A549 (cell line): ENCODE measurements at regions not wholly inside any gene's neighbourhood (a gene's known extent, or its start where the extent isn't known, plus 50 kb on each side); places are given as distances from the start of the nearest gene placed in this dataset.

Experiments used
- BCL3 ChIP-seq: fragments of >200 bp; sonication (Bioruptor Twin); formaldehyde crosslinking; IDR thresholded peaks from 3 replicates; pipeline ENCODE4 v1.6.1; 2016
- CHD4 ChIP-seq: fragments of 200-600 bp; sonication (generic); IDR thresholded peaks from 2 replicates; pipeline ENCODE4 v1.6.1; 2016; ENCODE audit warnings: antibody characterized with exemption, mild to moderate bottlenecking, borderline replicate concordance
- CTCF ChIP-seq: fragments of >200 bp; sonication (Bioruptor Twin); formaldehyde crosslinking; IDR thresholded peaks from 3 replicates; pipeline ENCODE4 v1.5.1; 2016
- EP300 ChIP-seq, 2 experiments: fragments of >200 bp; sonication (Bioruptor Twin); formaldehyde crosslinking; IDR thresholded peaks; 2 replicates in 1 of 2; 3 replicates in 1 of 2; pipeline ENCODE4 v1.6.1; 2016 to 2017
- ESRRA ChIP-seq: fragments of 150-350 bp; IDR thresholded peaks from 2 replicates; pipeline ENCODE4 v1.6.1; 2014; ENCODE audit warnings: mild to moderate bottlenecking, low read length, borderline replicate concordance
- FOSL2 ChIP-seq, 2 experiments: fragments of 450-650 bp in 1 of 2; fragments of >200 bp in 1 of 2; sonication (Bioruptor Twin) in 1 of 2; formaldehyde crosslinking; IDR thresholded peaks; 2 replicates each; pipeline versions ENCODE4 v1.5.0 to v1.6.1; 2016 to 2020; ENCODE audit warnings: mild to moderate bottlenecking in 1 of 2, moderate library complexity in 1 of 2
- HOXA7 ChIP-seq: fragments of 250-450 bp; sonication (Bioruptor Pico); IDR thresholded peaks from 2 replicates; pipeline ENCODE4 v1.5.0; 2020; ENCODE audit warnings: mild to moderate bottlenecking, moderate library complexity
- POLR2A ChIP-seq: IDR thresholded peaks from 2 replicates; pipeline ENCODE4 v1.6.1; 2012; ENCODE audit warnings: mild to moderate bottlenecking, low read length
- RAD21 ChIP-seq, 2 experiments: fragments of >200 bp in 1 of 2; sonication (Bioruptor Twin) in 1 of 2; formaldehyde crosslinking in 1 of 2; IDR thresholded peaks in 1 of 2; conservative IDR thresholded peaks in 1 of 2; 2 replicates in 1 of 2; 3 replicates in 1 of 2; pipeline ENCODE4 v1.6.1; 2012 to 2018; ENCODE audit warnings: inconsistent platforms in 1 of 2
- REST ChIP-seq: fragments of 200-600 bp; sonication (generic); IDR thresholded peaks from 2 replicates; pipeline ENCODE4 v1.6.1; 2016; ENCODE audit warnings: antibody characterized with exemption, mild to moderate bottlenecking, moderate library complexity
- USF2 ChIP-seq: fragments of 450-650 bp; IDR thresholded peaks from 2 replicates; pipeline ENCODE4 v1.6.1; 2014; ENCODE audit warnings: antibody characterized with exemption

GRCh38 chr13:85541476-85541875 is 257.7 kb downstream of the SLITRK6 start:
- TF ChIP-seq CTCF (no peak), HOXA7 (CRISPR knock-in tag) (no peak), POLR2A (no peak), REST (no peak), CHD4 (no peak), RAD21 (conservative IDR thresholded peaks at IDR 0.05 in 1 of 2, IDR thresholded peaks at IDR 0.05 in 1 of 2) (no peak), EP300 (IDR thresholded peaks at IDR 0.05) (no peak), BCL3 (no peak), ESRRA (no peak), FOSL2 (IDR thresholded peaks at IDR 0.05) (no peak), FOSL2 (CRISPR knock-in tag; IDR thresholded peaks at IDR 0.05) (no peak), USF2 (no peak)
